DMS 273 (cell line): ENCODE measurements at regions not wholly inside any gene's neighbourhood (a gene's known extent, or its start where the extent isn't known, plus 50 kb on each side); places are given as distances from the start of the nearest gene placed in this dataset.
A peak's percentile ranks its signal among the peaks of the same experiment; 100 is the strongest.
"Not testable (repeated sequence)": the region's sequence is repeated elsewhere in the genome, so short reads cannot be mapped to it uniquely, and the experiment has no call there.

Experiments
- DNase-seq: peaks from one replicate; lab custom pipeline; 2025; ENCODE audit not compliant: unreplicated experiment; lab: John Stamatoyannopoulos, UW

DNA sequence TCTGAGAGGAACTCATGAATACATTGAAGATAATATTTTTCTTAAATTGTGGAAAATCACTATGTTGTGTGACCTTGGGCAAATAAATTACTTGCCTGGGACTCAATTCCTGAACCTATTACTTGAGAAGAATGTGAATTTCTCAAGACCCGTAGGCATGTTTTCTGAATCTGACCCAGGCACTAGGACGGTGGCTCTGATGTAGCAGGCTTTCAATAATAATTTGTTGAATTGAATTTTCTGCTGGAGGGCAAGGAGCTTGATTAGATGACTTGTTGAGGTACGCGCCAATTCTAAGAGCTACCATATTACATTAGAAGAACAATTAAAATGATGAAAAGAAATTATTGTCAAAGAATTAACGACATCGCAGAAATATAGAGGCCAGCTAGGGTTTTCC, 150.2 kb upstream of the LRRC3B start:
- no peak for DNase-seq

DNA sequence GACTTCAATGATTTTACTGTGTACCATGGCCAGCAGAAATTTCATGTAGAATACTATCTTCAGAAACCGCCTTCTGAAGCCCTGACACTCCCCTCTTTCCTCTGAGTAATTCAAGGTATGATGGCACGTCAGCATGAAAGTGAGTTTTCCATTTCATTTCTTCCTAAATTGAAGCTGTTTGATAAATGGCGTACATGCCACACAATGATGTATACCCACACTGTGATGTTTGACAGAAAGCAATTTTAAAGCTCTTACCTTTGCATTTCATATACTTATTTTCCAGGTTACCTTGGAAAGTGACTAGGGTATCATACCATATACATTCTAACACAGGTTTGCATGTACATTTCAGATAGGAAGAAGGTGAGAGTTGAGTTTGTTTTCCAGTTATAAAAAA, 147.9 kb upstream of the LRRC3B start:
- DNase-seq, result no peak

DNA sequence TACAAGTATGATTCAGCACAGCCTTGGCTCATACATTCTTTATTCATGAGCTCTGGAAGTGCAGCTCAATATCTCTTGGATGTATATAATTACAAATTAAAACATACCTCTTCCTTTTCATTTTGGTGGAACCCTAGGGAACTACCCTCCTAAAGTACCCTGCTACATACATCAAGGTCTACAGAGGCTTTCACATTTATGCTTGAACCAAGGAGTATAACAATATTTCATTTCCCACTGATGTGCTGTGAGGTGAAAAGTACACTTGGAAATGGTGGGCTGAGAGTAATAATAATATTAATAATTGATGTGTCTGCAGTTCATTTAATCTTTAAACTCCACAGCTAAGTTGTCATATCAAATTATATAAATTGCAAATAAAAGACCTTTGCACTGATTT, 142.2 kb upstream of the LRRC3B start:
- DNase-seq, result no peak

DNA sequence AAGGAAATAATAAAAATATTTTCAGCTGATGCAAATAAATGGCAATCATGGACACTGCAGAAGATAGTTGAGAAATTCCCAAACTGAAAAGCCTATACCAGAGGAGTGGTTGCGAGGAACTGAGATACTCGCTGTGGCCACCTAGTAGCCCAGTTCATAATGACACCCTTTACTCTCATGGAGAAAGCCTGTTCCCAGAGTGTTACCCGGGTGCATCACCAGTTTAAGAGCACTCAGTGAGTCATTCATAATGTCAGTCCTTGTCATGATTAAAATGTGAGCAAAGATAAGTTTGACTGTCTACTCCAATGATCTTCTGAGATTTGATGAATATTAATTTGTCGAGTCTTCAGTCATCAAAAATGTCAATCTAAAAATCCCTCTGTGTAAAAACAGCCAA, 138.4 kb upstream of the LRRC3B start:
- DNase-seq, result peak; percentile 32

DNA sequence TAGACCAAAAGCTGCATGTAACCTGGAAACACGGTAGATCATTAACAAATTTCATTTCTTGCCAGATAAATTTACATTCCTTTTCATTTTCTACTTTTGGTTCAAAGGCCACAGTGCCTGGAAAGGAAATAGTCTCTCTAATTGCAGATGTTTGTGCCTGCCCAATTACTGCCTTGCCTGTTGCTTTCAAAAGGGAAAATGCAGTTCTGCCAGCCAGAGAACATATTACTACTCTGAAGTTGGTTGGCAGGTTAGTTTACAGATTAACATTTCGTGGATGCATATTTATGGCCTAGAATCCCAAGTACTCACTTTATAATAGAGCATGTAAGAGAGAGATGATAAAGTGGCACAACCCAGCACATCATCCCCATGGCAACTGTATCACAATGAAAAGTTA, 124.3 kb upstream of the LRRC3B start:
- DNase-seq, result no peak

DNA sequence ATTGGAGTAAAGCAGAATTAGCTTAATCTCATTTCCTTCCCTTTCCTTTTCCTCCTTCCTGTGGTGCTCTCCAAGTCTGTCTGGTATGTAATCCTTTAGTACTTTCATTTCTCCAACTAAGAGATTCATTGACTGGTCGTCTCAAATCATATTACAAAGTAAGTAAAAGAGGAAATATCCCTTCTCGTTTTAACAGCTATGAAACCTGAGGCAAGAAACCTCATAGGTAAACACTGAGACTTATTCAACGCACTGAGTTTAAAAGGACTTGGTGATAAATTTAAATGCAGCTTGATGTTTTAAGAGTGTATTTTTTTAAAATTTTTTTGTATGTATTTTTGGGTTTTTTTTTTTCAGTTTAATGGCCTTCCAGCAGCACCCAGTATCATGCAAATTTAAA, 117.2 kb upstream of the LRRC3B start:
- no peak for DNase-seq

DNA sequence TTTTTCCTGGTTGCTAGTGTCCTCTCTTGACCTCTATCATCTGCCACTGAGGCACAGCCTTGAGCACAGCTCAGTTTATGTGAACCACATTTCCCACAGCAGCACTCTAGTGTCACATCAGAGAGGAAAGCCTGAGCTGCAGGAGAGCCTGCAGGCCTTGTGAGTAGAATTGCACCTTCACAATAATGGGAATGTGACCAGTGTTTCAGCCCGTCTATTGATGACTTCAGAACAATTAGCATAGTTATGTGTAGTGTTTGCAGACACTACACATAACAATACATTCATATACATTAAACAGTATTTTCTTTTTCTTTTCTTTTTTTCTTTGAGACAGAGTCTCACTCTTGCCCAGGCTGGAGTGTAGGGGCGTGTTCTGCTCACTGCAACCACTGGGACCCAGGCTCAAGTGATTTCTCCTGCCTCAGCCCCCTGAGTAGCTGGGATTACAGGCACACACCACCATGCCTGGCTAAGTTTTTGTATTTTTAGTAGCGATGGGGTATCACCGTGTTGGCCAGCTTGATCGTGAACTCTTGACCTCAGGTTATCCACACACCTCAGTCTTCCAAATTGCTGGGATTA, 108.0 kb upstream of the LRRC3B start:
- not testable (repeated sequence) for DNase-seq

DNA sequence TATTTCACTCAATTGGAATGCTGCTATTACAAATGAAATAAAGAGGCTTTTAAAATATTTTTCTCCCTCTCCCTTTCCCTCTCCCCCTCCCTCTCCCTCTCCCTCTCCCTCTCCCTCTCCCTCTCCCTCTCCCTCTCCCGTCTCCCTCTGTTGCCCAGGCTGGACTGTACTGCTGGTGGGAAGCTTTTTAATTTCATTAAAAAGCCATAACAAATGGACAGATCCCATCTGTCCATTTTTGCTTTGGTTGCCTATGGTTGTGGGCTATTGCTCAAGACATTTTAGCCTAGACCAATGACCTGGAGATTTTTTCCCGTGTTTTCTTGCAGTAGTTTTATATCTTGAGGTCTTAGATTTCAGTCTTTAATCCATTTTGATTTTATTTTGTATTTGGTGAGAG, 107.2 kb upstream of the LRRC3B start:
- DNase-seq, result no peak

DNA sequence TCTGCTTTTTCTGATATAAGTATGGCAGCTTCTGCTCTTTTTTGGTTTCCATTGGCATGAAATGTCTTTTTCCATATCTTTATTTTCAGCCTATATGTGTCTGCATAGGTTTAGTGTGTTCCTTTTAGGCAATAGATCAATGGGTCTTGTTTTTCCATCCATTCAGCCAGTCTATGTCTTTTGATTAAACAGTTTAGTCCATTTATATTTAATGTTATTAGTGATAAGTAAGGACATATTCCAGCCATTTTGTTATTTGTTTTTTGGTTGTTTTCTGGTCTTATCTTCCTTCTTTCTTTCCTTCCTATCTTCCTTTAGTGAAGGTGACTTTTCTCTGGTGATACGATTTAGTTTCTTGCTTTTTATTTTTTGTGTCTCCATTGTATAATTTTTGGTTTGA, 101.3 kb upstream of the LRRC3B start:
- no peak for DNase-seq

DNA sequence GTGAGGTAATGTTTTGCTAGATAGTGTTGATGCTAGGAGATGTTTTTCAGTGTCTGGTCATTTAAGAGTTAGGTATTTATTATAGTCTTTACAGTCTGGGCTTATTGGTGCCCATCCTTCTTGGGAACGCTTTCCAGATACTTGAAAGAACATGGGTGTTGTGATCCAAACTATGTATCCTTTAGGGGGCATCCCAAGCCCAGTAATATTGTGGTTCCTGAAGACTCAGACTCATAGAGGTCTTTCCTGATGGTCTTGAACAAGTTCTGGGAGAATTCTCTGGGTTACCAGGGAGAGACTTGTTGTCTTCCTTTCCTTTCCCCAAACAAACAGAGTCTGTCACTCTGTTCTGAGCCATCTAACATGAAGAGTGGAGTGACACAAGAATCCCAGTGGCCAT, 99.7 kb upstream of the LRRC3B start:
- no peak for DNase-seq

DNA sequence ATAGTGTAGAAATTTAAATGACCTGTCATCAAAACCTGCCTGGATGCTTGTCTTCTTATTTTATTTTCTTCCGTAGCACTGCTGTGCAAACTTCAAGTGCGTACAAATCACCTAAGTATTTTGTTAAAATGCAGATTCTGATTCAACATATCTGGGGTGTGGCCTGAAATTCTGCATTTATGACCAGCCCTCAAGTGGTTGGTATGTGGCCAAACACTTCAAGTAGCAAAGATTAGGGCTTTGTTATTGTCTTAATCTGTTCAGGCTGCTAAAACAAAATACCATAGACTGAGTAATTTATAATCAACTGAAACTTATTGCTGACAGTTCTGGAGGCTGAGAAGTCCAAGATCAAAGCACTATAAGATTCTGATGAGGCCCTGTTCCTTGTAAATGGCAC, 97.6 kb upstream of the LRRC3B start:
- no peak for DNase-seq

DNA sequence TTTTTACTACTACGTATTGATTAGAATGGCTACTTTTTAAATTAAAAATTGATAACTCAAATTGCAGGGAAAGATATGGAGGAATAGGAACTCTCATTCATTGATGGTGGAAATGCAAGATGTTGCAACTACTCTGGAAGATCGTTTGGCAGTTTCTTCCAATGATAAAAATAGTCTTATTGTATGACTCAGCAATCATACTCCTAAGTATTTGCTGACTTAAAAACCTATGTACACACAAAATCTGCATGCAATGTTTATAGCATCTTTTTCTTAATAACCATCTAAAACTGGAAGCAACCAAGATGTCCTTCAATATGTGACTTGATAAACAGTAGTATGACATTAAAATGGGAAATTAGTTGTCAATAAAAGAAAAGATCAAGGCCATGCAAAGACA, 87.4 kb upstream of the LRRC3B start:
- no peak for DNase-seq

DNA sequence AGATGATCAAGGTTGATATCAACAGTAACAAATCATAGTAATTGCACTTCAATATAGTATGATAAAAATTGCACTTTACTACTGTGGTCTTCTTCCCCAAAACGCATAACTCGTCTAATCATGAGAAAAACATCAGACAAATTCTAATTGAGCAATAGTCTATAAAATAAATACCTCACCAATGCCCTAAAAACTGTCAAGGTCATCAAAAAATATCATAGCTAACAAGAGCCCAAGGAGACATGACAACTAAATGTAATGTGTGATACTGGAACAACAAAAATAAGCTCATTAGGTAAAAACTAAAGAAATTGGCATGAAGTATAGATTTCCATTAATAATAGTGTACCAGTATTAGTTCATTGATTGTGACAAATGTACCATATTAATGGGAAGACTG, 85.6 kb upstream of the LRRC3B start:
- DNase-seq, result no peak

DNA sequence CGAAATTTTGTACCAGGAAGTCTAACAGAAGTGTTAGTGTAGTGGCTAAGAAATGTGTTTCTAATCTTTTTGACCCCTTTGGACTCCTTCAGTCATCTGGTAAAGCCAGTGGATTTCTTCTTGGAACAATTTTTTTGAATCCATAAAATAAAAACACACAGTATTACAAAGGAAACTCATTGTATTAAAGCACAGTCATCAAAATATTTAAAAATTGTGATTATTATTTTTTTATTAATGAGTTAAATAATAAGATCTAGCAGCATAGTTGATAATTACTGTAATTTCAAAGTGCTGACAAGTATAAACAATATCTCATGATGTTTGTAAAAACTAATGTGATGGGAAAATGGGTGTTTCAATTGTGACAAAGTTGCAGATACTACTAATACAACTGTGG, 72.2 kb upstream of the LRRC3B start:
- DNase-seq, result no peak

DNA sequence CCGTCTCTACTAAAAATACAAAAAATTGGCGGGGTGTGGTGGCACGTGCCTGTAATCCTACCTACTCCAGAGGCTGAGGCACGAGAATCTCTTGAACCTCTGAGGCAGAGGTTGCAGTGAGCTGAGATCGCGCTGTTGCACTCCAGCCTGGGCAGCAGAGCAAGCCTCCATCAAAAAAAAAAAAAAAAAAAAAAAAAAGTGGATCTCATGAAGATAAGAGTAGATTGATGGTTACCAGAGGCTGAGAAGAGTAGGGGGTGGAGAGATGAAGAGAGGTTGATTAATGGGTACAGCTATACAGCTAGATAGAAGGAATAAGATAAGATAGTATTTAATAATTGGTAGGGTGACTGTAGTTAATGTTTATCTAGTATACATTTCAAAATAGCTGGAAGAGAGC, 65.9 kb upstream of the LRRC3B start:
- DNase-seq, result no peak

DNA sequence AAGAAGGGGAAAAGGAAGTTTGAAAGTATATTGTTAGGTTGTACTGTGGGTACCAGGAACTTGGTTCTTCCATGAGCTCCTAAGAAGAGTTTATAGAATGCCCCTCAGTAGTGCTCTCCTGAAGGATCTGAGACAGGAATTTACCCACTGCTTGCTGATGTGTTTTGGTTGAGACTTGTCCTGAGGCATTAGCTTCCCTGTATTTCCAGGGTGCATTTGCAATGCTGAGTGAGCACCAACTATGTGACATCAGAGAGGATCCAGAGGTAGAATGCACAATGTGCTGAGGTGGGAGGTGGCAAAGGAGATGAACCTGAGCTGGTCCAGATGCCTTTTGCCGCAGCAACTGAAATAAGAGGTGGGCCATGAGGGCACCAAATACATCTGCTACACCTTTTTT, 64.3 kb upstream of the LRRC3B start:
- DNase-seq, result no peak

DNA sequence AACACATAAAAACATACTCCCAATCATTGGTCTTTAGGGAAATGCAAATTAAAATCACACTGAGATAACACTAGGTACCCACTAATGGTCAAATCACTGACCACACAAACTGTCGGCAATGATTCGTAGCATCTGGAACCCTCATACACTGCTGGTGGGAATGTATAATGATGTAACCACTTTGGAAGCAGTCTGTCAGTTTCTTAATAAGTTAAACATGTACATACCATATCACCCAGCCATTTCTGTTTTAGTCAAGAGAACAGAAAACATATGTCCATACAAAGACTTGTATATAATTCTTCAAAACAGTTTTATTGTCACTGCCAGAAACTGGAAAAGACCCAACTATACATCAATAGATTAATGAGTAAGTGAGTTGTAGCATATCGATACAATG, 63.3 kb upstream of the LRRC3B start:
- no peak for DNase-seq

DNA sequence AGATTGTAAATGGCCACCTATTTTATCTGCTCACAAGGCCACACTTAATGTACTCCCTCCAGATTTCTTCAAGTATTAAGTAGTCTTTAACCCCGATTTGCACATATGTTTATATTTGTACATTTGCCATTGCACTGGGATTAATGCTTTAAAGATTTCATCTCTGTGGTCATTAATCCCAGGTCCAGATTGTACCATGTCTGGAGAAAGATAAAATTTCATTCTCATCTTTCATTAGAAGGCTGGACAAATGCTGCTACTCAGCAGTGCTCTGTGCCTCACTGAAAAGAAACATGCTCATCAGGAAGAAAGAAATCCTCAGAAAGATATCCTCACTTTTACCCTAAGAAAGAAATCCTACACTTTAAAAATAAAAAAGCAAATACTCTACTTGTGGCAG, 62.5 kb upstream of the LRRC3B start:
- no peak for DNase-seq

DNA sequence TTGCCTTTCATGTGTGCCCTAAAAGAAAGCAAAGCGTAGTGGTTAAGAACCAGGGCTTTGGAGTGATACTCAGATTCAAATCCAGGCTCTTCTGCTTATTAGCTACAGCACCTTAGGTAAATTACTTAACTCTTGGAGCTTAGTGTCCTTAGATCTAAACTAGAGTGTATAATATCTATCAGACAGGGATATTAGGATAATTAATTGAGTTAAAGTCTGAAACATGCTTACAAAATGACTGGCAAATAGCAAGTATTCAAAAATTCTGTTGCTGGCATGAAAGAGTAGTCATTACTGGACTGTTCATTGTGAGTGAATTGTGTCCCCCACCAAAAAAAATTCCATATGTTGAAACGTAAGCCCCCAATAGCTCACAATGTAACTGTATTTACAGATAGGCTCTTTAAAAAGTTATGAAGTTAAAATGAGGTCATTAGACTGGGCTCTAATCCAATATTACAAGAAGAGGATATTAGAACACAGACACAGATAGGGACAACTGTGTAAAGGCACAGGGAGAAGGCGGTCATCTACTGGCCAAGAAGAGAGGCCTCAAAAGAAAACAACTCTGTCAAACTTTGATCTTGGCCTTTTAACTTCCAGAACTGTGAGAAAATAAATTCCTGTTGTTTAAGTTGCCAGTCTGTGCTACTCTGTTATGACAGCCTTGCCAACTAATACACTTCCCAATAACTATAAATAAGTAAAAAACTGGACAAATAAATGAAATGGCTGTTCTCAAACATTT, 60.4 kb upstream of the LRRC3B start:
- no peak for DNase-seq
